ENCODE measurements at regions not wholly inside any gene's neighbourhood (a gene's known extent, or its start where the extent isn't known, plus 50 kb on each side); places are given as distances from the start of the nearest gene placed in this dataset.

- DNase-seq: no peak
- no peaks in the 10 kb centered on the region for H3K36me3 ChIP-seq
- TF ChIP-seq CTCF (IDR thresholded peaks at IDR 0.05) (no peak), POLR2A (IDR thresholded peaks at IDR 0.05) (no peak)
- no peak overlapping the region for H3K27ac ChIP-seq
- H3K4me1 ChIP-seq: no peaks in the 10 kb centered on the region
- ATAC-seq: peak in 1 of 4 donors; percentile 54
- H3K27me3 ChIP-seq: no peaks in the 10 kb centered on the region
- H3K4me3 ChIP-seq: no peak overlapping the region
- peaks cover 0 to 7% (median 0%) of the 10 kb centered on the region in 12 donors for H3K9me3 ChIP-seq
- intact Hi-C loops (cut with DNase I): no loop called here
- 92 to 100% (median 97%) methylated on average over 5 of the region's 5 CpGs for WGBS, 4 donors
Observed at GRCh38 chr12:19726122-19726521, 286.8 kb downstream of the AEBP2 start.

- ATAC-seq (no peak), DNase-seq (no peak)
- no peak for TF ChIP-seq POLR2A (IDR thresholded peaks at IDR 0.05)
- TF ChIP-seq CTCF (IDR thresholded peaks at IDR 0.05): no peak
- intact Hi-C loops (cut with DNase I): no loop called here
- Histone ChIP-seq H3K4me1 (no peaks in the 10 kb centered on the region), H3K27ac (no peak overlapping the region), H3K4me3 (no peak overlapping the region), H3K36me3 (no peaks in the 10 kb centered on the region), H3K27me3 (no peaks in the 10 kb centered on the region), H3K9me3 (peaks cover 0 to 7% (median 0%) of the 10 kb centered on the region in 12 donors)
- WGBS, 4 donors: 93 to 100% (median 96%) methylated on average over 2 to 6 of the region's 6 CpGs
Observed at GRCh38 chr12:19726592-19726991, 287.3 kb downstream of the AEBP2 start.

GRCh38 chr12:19737019-19737418 is 297.7 kb downstream of the AEBP2 start:
- ATAC-seq (no peak), DNase-seq (no peak)
- no peak overlapping the region for H3K27ac ChIP-seq
- H3K27me3 ChIP-seq: no peaks in the 10 kb centered on the region
- peaks cover 0 to 19% (median 10%) of the 10 kb centered on the region in 12 donors for H3K4me1 ChIP-seq
- intact Hi-C loops (cut with DNase I): loop anchor here in 2 of 10 donors (5.0 kb wide), 2 partner anchors 640 to 1060 kb away; no protein-coding TSS in a partner anchor
- no peak overlapping the region for H3K4me3 ChIP-seq
- TF ChIP-seq CTCF (IDR thresholded peaks at IDR 0.05) (no peak), POLR2A (IDR thresholded peaks at IDR 0.05) (no peak)
- H3K9me3 ChIP-seq: no peaks in the 10 kb centered on the region
- H3K36me3 ChIP-seq: no peaks in the 10 kb centered on the region

GRCh38 chr12:19739195-19739776 is 300.0 kb downstream of the AEBP2 start:
- 55 to 64% (median 57%) methylated on average over 3 of the region's 3 CpGs for WGBS, 4 donors
- peak in 2 of 5 donors; percentile 39 to 40 for DNase-seq
- H3K9me3 ChIP-seq: no peaks in the 10 kb centered on the region
- TF ChIP-seq POLR2A (IDR thresholded peaks at IDR 0.05) (no peak), CTCF (IDR thresholded peaks at IDR 0.05) (peak; percentile 39 to 79 (median 68))
- H3K27ac ChIP-seq: peak overlapping the region in 1 of 12 donors; percentile 7
- peaks cover 0 to 25% (median 16%) of the 10 kb centered on the region in 12 donors for H3K4me1 ChIP-seq
- no peak overlapping the region for H3K4me3 ChIP-seq
- H3K36me3 ChIP-seq: no peaks in the 10 kb centered on the region
- peak in 2 of 4 donors; percentile 61 for ATAC-seq
- intact Hi-C loops (cut with DNase I): loop anchor here in 2 of 10 donors (5.0 kb wide), 2 partner anchors 638 to 1058 kb away; no protein-coding TSS in a partner anchor
- no peaks in the 10 kb centered on the region for H3K27me3 ChIP-seq

All from heart left ventricle (tissue), 16 donors.